22Rv1 (cell line): ENCODE measurements at regions not wholly inside any gene's neighbourhood (a gene's known extent, or its start where the extent isn't known, plus 50 kb on each side); places are given as distances from the start of the nearest gene placed in this dataset.

Source experiments
- CTCF ChIP-seq: fragments of 450-650 bp; IDR thresholded peaks from 2 replicates; pipeline ENCODE4 v1.5.1; 2017; ENCODE audit warnings: mild to moderate bottlenecking
- ZFX ChIP-seq: fragments of 450-650 bp; IDR thresholded peaks from 2 replicates; pipeline ENCODE4 v1.6.1; 2017; ENCODE audit warnings: antibody characterized with exemption, borderline replicate concordance

GRCh38 chr18:22346401-22346952 lies 71.2 kb downstream of the CTAGE1 start:
- TF ChIP-seq CTCF (no peak), ZFX (no peak)
